22Rv1 (cell line): ENCODE measurements at regions not wholly inside any gene's neighbourhood (a gene's known extent, or its start where the extent isn't known, plus 50 kb on each side); places are given as distances from the start of the nearest gene placed in this dataset.

Experiments used
- H3K27ac ChIP-seq: fragments of 450-650 bp; 2 replicates; pipeline ENCODE4 v1.5.1; 2017
- CTCF ChIP-seq: fragments of 450-650 bp; IDR thresholded peaks from 2 replicates; pipeline ENCODE4 v1.5.1; 2017; ENCODE audit warnings: mild to moderate bottlenecking
- ZFX ChIP-seq: fragments of 450-650 bp; IDR thresholded peaks from 2 replicates; pipeline ENCODE4 v1.6.1; 2017; ENCODE audit warnings: antibody characterized with exemption, borderline replicate concordance

GRCh38 chrX:40880712-40881111 lies 145.4 kb upstream of the MED14 start:
- TF ChIP-seq ZFX (no peak), CTCF (no peak)
- H3K27ac ChIP-seq = no peak overlapping the region

- no peak for TF ChIP-seq CTCF
- TF ChIP-seq ZFX = no peak
- no peak overlapping the region for H3K27ac ChIP-seq
Observed at GRCh38 chrX:40883021-40883619, 147.8 kb upstream of the MED14 start.

GRCh38 chrX:40885989-40886388 lies 150.6 kb upstream of the MED14 start:
- TF ChIP-seq ZFX (no peak), CTCF (no peak)
- H3K27ac ChIP-seq = no peak overlapping the region

- H3K27ac ChIP-seq = no peak overlapping the region
- TF ChIP-seq CTCF (no peak), ZFX (no peak)
Observed at GRCh38 chrX:40887476-40887875, 152.1 kb upstream of the MED14 start.

GRCh38 chrX:40891798-40892197 lies 156.5 kb upstream of the MED14 start:
- TF ChIP-seq ZFX (no peak), CTCF (no peak)

GRCh38 chrX:40893251-40893910 lies 158.0 kb upstream of the MED14 start:
- no peak for TF ChIP-seq ZFX
- no peak for TF ChIP-seq CTCF
- H3K27ac ChIP-seq = no peak overlapping the region

More at GRCh38 chrX:40891798-40892197, 156.5 kb upstream of the MED14 start:
- H3K27ac ChIP-seq = no peak overlapping the region

GRCh38 chrX:40895246-40895645 lies 159.9 kb upstream of the MED14 start:
- no peak for TF ChIP-seq ZFX
- TF ChIP-seq CTCF = no peak
- H3K27ac ChIP-seq = no peak overlapping the region
